ENCODE measurements at regions not wholly inside any gene's neighbourhood (a gene's known extent, or its start where the extent isn't known, plus 50 kb on each side); places are given as distances from the start of the nearest gene placed in this dataset.

GRCh38 chr20:60976913-60977312 lies 275.1 kb upstream of the CDH4 start:
- no peaks in the 10 kb centered on the region for H3F3A ChIP-seq (replicated peaks; ENCODE audit: insufficient read depth)
- H3K4me1 ChIP-seq (ENCODE audit: control insufficient read depth in 1 of 2, insufficient read depth in 2 of 2, low read depth in 1 of 2, low read length in 1 of 2), result no peaks in the 10 kb centered on the region
- CTCF ChIA-PET, result no interaction called here
- H3K4me2 ChIP-seq, result no peak overlapping the region
- H2AFZ ChIP-seq (ENCODE audit: low read depth), result no peak overlapping the region
- H3K9ac ChIP-seq, result no peak overlapping the region
- no peaks in the 10 kb centered on the region for H3K79me2 ChIP-seq (ENCODE audit: insufficient read depth)
- no peaks in the 10 kb centered on the region for H3K9me3 ChIP-seq
- POLR2A ChIA-PET, result no interaction called here
- DNase-seq, result no peak
- H4K20me1 ChIP-seq (ENCODE audit: insufficient read depth), result no peaks in the 10 kb centered on the region
- H3K36me3 ChIP-seq (replicated peaks in 1 of 2; ENCODE audit: control insufficient read depth in 1 of 2, insufficient read depth in 2 of 2, low read length in 1 of 2), result no peaks in the 10 kb centered on the region
- H3K27ac ChIP-seq (ENCODE audit: low read depth in 2 of 2, low read length in 1 of 2), result no peak overlapping the region
- no peak for TF ChIP-seq YY1 (IDR thresholded peaks at IDR 0.05; ENCODE audit: low read depth)
- TF ChIP-seq JUND (IDR thresholded peaks at IDR 0.05), result no peak
- TF ChIP-seq CTCF (IDR thresholded peaks at IDR 0.05), result no peak
- TF ChIP-seq GATA2 (CRISPR knock-in tag; IDR thresholded peaks at IDR 0.05), result no peak
- no peak for TF ChIP-seq TCF12 (IDR thresholded peaks at IDR 0.05)
- TF ChIP-seq NFIC (IDR thresholded peaks at IDR 0.05; ENCODE audit: borderline replicate concordance), result no peak
- no peak for TF ChIP-seq FOXM1 (IDR thresholded peaks at IDR 0.05; ENCODE audit: low read depth)
- TF ChIP-seq FOXJ3 (CRISPR knock-in tag; IDR thresholded peaks at IDR 0.05), result no peak
- TF ChIP-seq FOSL2 (IDR thresholded peaks at IDR 0.05; ENCODE audit: borderline replicate concordance, low read depth), result no peak
- no peak for TF ChIP-seq USF2 (IDR thresholded peaks at IDR 0.05; ENCODE audit: borderline replicate concordance, low read depth, low read length)
- TF ChIP-seq MXI1 (IDR thresholded peaks at IDR 0.05; ENCODE audit: low read depth, low read length), result no peak
- TF ChIP-seq TAF1 (IDR thresholded peaks at IDR 0.05; ENCODE audit: borderline replicate concordance, low read depth, low read length), result no peak
- no peak for TF ChIP-seq MAX (IDR thresholded peaks at IDR 0.05; ENCODE audit: low read depth)
- no peak for TF ChIP-seq SIN3A (IDR thresholded peaks at IDR 0.05; ENCODE audit: borderline replicate concordance, low read depth, low read length)
- no peak for TF ChIP-seq RFX5 (IDR thresholded peaks at IDR 0.05; ENCODE audit: low read length)
- no peak for TF ChIP-seq RXRA (IDR thresholded peaks at IDR 0.05; ENCODE audit: borderline replicate concordance, low read depth)
- no peak for TF ChIP-seq ELF1 (IDR thresholded peaks at IDR 0.05)
- WGBS (ENCODE audit: low lambda C conversion rate), result 30% methylated on average over 2 of the region's 4 CpGs
- H3K9me2 ChIP-seq, result no peaks in the 10 kb centered on the region
- no peaks in the 10 kb centered on the region for H3K27me3 ChIP-seq (ENCODE audit: insufficient read depth)
- H3K4me3 ChIP-seq (ENCODE audit: low read depth in 2 of 2, low read length in 1 of 2), result no peak overlapping the region

GRCh38 chr20:60977901-60978300 lies 274.2 kb upstream of the CDH4 start:
- Histone ChIP-seq H3K9me2 (no peaks in the 10 kb centered on the region), H3K36me3 (replicated peaks in 1 of 2; ENCODE audit: control insufficient read depth in 1 of 2, insufficient read depth in 2 of 2, low read length in 1 of 2) (no peaks in the 10 kb centered on the region), H2AFZ (ENCODE audit: low read depth) (no peak overlapping the region), H3K9ac (no peak overlapping the region), H3K4me1 (ENCODE audit: control insufficient read depth in 1 of 2, insufficient read depth in 2 of 2, low read depth in 1 of 2, low read length in 1 of 2) (no peaks in the 10 kb centered on the region), H3K27me3 (ENCODE audit: insufficient read depth) (no peaks in the 10 kb centered on the region), H3K9me3 (no peaks in the 10 kb centered on the region), H3F3A (replicated peaks; ENCODE audit: insufficient read depth) (no peaks in the 10 kb centered on the region), H3K4me2 (no peak overlapping the region), H3K4me3 (ENCODE audit: low read depth in 2 of 2, low read length in 1 of 2) (no peak overlapping the region), H3K27ac (ENCODE audit: low read depth in 2 of 2, low read length in 1 of 2) (no peak overlapping the region), H3K79me2 (ENCODE audit: insufficient read depth) (no peaks in the 10 kb centered on the region), H4K20me1 (ENCODE audit: insufficient read depth) (no peaks in the 10 kb centered on the region)
- ChIA-PET POLR2A (no interaction called here), CTCF (no interaction called here)
- WGBS (ENCODE audit: low lambda C conversion rate), result 17% methylated on average over 4 of the region's 7 CpGs
- DNase-seq, result no peak
- TF ChIP-seq FOXJ3 (CRISPR knock-in tag; IDR thresholded peaks at IDR 0.05) (no peak), TAF1 (IDR thresholded peaks at IDR 0.05; ENCODE audit: borderline replicate concordance, low read depth, low read length) (no peak), SIN3A (IDR thresholded peaks at IDR 0.05; ENCODE audit: borderline replicate concordance, low read depth, low read length) (no peak), GATA2 (CRISPR knock-in tag; IDR thresholded peaks at IDR 0.05) (no peak), FOXM1 (IDR thresholded peaks at IDR 0.05; ENCODE audit: low read depth) (no peak), EP300 (IDR thresholded peaks at IDR 0.05; ENCODE audit: borderline replicate concordance in 1 of 2, low read depth in 1 of 2, low read length in 1 of 2) (no peak), REST (IDR thresholded peaks at IDR 0.05; ENCODE audit: low read depth, low read length) (no peak)

Measured in SK-N-SH (cell line).